Activated CD8-positive, alpha-beta T cell treated with anti-CD3 and anti-CD28 coated beads for 36 hours (primary cell): ENCODE measurements at regions not wholly inside any gene's neighbourhood (a gene's known extent, or its start where the extent isn't known, plus 50 kb on each side); places are given as distances from the start of the nearest gene placed in this dataset.

ENCODE experiments used
- ATAC-seq: fragments of 200-7000 bp; cut with Tn5 transposase; one replicate; pipeline ENCODE4 v1.10.0; 2021; ENCODE audit warnings: mild to moderate bottlenecking, moderate library complexity
- CTCF ChIA-PET: fragments of 350-600 bp; sonication (Branson Sonifier 250); formaldehyde crosslinking; loops from one replicate; lab custom pipeline; 2021; ENCODE audit warnings: antibody characterized with exemption; lab: Charles Lee
- POLR2A ChIA-PET: fragments of 350-600 bp; sonication (Branson Sonifier 250); formaldehyde crosslinking; loops from one replicate; lab custom pipeline; 2021; ENCODE audit warnings: antibody characterized with exemption; lab: Charles Lee
- DNase-seq: peaks from one replicate; pipeline ENCODE4 v3.0.0-alpha.2; 2020
- H3K27ac Mint-ChIP-seq: one replicate; pipeline ENCODE4 v1.8.0; 2021; ENCODE audit warnings: mild to moderate bottlenecking, mixed read lengths
- H3K27me3 Mint-ChIP-seq: one replicate; pipeline ENCODE4 v1.8.0; 2021; ENCODE audit warnings: mixed read lengths
- H3K36me3 Mint-ChIP-seq: one replicate; pipeline ENCODE4 v1.8.0; 2021; ENCODE audit warnings: low read depth, mixed read lengths
- H3K4me1 Mint-ChIP-seq: one replicate; pipeline ENCODE4 v1.8.0; 2021; ENCODE audit warnings: low read depth, mixed read lengths
- H3K4me3 Mint-ChIP-seq: one replicate; pipeline ENCODE4 v1.8.0; 2021; ENCODE audit warnings: mild to moderate bottlenecking, moderate library complexity, mixed read lengths
- H3K9me3 Mint-ChIP-seq: one replicate; pipeline ENCODE4 v1.8.0; 2021; ENCODE audit warnings: mixed read lengths
- intact Hi-C: fragments of 100-400 bp; cut with micrococcal nuclease; formaldehyde crosslinking; loops from one replicate; pipeline ENCODE4 v1.10.0; 2022
- TF ChIP-seq, protein P1 (sequence below): fragments of 200-600 bp; IDR thresholded peaks from one replicate; pipeline ENCODE4 v1.8.0; 2022; ENCODE audit warnings: antibody characterized with exemption, mild to moderate bottlenecking

DNA sequence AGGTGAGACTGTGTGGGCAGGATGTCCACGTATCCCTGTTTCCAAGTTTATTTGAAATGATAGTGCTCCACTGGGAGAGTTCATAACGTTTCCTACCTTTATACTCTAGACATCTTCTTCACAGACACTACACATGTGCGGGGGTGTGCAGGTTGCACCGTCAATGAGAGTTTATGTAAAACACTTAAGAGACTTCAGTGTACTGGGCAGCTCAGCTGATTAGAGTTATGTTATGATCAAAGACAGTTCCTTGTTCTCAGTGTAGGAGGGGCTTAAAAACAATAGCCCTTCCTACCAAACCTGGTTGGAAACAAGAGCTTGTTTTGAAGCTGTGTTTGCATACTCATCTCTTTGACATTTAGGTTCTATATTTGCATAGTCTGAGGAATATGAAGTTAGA, 326.9 kb upstream of the AGA start:
- TF ChIP-seq, protein P1, sequence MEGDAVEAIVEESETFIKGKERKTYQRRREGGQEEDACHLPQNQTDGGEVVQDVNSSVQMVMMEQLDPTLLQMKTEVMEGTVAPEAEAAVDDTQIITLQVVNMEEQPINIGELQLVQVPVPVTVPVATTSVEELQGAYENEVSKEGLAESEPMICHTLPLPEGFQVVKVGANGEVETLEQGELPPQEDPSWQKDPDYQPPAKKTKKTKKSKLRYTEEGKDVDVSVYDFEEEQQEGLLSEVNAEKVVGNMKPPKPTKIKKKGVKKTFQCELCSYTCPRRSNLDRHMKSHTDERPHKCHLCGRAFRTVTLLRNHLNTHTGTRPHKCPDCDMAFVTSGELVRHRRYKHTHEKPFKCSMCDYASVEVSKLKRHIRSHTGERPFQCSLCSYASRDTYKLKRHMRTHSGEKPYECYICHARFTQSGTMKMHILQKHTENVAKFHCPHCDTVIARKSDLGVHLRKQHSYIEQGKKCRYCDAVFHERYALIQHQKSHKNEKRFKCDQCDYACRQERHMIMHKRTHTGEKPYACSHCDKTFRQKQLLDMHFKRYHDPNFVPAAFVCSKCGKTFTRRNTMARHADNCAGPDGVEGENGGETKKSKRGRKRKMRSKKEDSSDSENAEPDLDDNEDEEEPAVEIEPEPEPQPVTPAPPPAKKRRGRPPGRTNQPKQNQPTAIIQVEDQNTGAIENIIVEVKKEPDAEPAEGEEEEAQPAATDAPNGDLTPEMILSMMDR: no peak
- no peak for DNase-seq
- ATAC-seq: no peak
- Mint-ChIP-seq H3K36me3 (no peaks in the 10 kb centered on the region), H3K4me3 (no peak overlapping the region), H3K27ac (no peak overlapping the region), H3K27me3 (no peaks in the 10 kb centered on the region), H3K4me1 (no peaks in the 10 kb centered on the region), H3K9me3 (no peaks in the 10 kb centered on the region)
- POLR2A ChIA-PET: no interaction called here
- CTCF ChIA-PET: no interaction called here
- intact Hi-C loops: no loop called here

DNA sequence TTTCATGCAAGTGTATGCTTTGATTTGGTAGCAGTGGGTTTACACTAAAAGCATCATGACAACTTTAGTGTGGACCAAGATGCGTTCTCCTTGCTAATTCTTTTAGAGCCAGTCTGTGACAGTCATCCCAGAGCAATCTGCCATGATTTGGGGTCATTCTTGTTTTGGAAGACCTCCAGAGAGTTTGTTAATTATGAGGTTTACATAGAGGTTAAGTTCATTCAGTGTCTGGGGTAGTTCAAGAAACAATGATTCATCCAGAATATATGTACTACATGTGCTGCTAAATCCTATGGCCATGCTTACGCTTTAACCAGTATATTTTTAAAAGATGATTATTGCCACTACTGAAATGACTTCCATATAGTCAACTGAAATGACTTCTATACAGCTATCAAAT, 328.5 kb upstream of the AGA start:
- intact Hi-C loops: no loop called here
- Mint-ChIP-seq H3K4me3 (no peak overlapping the region), H3K36me3 (no peaks in the 10 kb centered on the region), H3K27ac (no peak overlapping the region), H3K4me1 (no peaks in the 10 kb centered on the region), H3K9me3 (no peaks in the 10 kb centered on the region), H3K27me3 (no peaks in the 10 kb centered on the region)
- TF ChIP-seq, protein P1: no peak
- CTCF ChIA-PET: no interaction called here
- DNase-seq (no peak), ATAC-seq (no peak)
- POLR2A ChIA-PET: interaction anchor here (1.2 kb wide), 1 partner anchor 10 kb away, joined by 3 read pairs; no protein-coding TSS in a partner anchor

GRCh38 chr4:177771645-177772044, 329.4 kb upstream of the AGA start:
- H3K27me3 Mint-ChIP-seq: no peaks in the 10 kb centered on the region
- ChIA-PET CTCF (no interaction called here), POLR2A (no interaction called here)
- DNase-seq (no peak), ATAC-seq (no peak)
- H3K27ac Mint-ChIP-seq: no peak overlapping the region
- intact Hi-C loops: no loop called here
- H3K4me1 Mint-ChIP-seq: no peaks in the 10 kb centered on the region
- H3K36me3 Mint-ChIP-seq: no peaks in the 10 kb centered on the region
- H3K4me3 Mint-ChIP-seq: no peak overlapping the region
- TF ChIP-seq, protein P1: no peak
- no peaks in the 10 kb centered on the region for H3K9me3 Mint-ChIP-seq

DNA sequence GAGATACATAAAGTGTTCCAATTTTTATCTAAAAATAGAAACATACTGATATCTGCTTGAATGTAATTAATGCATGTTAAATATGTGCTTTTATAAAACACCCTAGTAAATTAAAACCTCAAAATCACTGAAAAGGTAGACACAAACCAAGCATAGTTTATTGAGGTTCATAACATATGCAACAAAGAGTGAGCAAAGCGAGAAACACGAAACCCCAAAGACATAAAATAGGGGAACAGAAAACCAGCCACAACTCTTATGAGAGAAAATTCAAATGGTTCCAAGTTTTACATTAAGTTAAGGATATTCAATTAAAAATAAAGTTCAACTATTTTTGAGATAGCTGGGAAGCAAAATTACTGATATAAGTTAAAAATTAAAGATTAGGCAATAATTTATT, 336.4 kb upstream of the AGA start:
- H3K27ac Mint-ChIP-seq: no peak overlapping the region
- ATAC-seq: no peak
- H3K36me3 Mint-ChIP-seq: no peaks in the 10 kb centered on the region
- TF ChIP-seq, protein P1: no peak
- H3K27me3 Mint-ChIP-seq: no peaks in the 10 kb centered on the region
- peaks cover 2% of the 10 kb centered on the region for H3K9me3 Mint-ChIP-seq
- intact Hi-C loops: no loop called here
- CTCF ChIA-PET: no interaction called here
- no peak for DNase-seq
- POLR2A ChIA-PET: no interaction called here
- H3K4me3 Mint-ChIP-seq: no peak overlapping the region
- H3K4me1 Mint-ChIP-seq: no peaks in the 10 kb centered on the region

DNA sequence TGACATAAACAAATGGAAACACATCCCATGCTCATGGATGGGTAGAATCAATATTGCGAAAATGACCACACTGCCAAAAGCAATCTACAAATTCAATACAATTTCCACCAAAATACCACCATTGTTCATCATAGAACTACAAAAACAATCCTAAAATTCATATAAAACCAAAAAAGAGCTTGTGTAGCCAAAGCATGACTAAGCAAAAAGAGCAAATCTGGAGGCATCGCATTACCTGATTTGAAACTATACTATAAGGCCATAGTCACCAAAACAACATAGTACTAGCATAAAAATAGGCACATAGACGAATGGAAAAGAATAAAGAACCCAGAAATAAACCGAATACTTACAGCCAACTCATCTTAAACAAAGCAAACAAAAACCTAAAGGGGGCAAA, 342.8 kb upstream of the AGA start:
- no peak for ATAC-seq
- no peaks in the 10 kb centered on the region for H3K27me3 Mint-ChIP-seq
- CTCF ChIA-PET: no interaction called here
- H3K4me1 Mint-ChIP-seq: no peaks in the 10 kb centered on the region
- intact Hi-C loops: no loop called here
- no peak for DNase-seq
- TF ChIP-seq, protein P1: no peak
- H3K9me3 Mint-ChIP-seq: peaks cover 2% of the 10 kb centered on the region
- no peak overlapping the region for H3K27ac Mint-ChIP-seq
- no peak overlapping the region for H3K4me3 Mint-ChIP-seq
- H3K36me3 Mint-ChIP-seq: no peaks in the 10 kb centered on the region
- POLR2A ChIA-PET: no interaction called here
